ENCODE measurements at regions not wholly inside any gene's neighbourhood (a gene's known extent, or its start where the extent isn't known, plus 50 kb on each side); places are given as distances from the start of the nearest gene placed in this dataset.

DNA sequence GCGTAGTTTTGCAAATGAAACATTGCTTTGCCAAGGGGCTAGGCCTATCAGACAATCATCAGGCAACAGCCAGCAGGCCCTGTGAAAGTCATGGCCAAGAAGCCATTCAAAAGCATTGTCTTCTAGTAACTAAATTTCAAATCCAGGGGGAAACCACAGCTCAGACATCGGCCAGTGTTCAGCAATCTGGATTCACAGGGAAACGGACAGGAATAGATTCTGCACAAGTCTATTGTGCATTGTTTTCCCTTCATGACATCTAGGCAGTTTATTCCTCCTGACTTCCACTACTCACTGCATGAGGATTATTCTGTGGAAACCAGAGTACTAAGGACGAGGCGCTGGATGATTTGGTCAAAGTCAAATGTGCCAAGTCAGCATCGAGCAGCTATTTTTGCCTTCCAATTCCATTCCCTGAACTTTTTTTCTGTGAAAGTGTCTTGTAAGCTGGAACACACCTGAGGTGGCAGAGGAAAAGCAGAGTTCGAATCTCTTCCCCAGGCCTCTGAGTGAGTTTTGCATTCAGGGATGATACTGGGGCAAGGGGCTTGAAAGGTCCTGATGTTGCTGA, 75.4 kb downstream of the VCPKMT start:
- no peak for DNase-seq

DNA sequence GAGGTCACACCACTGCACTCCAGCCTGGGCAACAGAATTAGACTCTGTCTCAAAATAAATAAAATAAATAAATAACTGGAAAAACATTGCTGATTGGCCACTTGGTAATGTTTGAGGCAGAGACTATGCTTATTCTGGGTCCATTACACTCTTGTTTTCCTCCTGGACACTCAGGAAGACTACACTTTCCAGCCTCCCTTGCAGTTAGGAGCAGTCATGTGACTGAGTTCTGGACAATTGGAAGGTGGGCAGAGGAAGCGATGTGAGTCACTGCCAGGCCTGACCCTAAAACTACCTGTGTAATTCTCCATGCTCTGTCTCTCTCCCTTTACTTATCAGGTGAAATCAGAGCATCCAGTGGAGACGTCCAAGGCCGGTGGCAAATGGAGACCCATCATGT, 74.4 kb downstream of the VCPKMT start:
- DNase-seq: no peak

DNA sequence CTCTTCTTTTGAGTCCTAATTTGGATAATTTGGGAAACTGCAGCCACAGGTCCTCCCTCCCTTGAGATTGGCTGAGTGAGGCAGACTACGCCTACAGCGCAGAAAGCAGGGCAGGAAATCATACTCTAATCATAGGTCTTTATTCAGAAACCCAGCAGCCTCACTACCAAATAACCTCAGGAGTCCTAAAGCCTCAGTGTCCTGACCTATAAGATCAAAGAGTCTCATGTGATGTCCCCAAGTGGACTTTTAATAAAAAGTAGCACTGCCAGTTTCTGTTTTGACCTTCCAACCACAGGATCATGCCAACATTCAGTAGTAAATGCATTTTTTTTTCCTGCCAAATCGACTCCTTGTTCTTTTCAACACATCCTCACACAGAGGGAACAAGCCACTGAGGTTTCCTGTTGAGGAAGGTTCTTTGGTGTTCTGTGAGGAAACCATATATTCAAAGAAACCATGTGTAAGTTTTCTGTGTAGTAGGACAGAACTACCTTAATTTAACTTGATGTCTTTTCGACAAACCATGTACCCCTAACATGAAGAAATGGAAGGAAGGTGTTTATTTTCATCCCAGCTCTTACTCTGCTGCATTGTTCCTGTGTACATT, 72.2 kb downstream of the VCPKMT start:
- no peak for DNase-seq

GRCh38 chr14:50045039-50045711, 71.2 kb downstream of the VCPKMT start:
- peak; percentile 83 for DNase-seq

- DNase-seq: no peak
These were observed 70.5 kb downstream of the VCPKMT start for GRCh38 chr14:50045837-50046236.

- no peak for DNase-seq
These were observed 69.1 kb downstream of the VCPKMT start for GRCh38 chr14:50047274-50047676.

DNA sequence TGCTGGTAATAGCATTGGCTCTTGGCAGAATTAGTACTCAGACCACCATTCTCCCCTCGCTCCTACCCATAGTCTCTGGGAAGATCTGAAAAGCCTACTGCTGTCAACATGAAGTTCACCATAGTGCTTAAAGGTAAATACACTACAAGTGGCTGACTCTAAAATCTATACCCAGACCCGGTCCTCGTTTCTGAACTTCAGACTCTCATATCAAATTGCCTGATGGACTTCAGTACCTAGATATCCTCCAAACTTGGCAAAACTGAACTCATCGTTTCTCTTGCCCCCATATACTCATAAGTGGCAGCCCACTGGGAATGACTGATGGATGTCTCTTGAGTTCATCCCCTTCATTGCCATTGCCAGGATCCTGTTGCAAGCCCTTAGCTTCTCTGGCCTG, 67.3 kb downstream of the VCPKMT start:
- no peak for DNase-seq

DNA sequence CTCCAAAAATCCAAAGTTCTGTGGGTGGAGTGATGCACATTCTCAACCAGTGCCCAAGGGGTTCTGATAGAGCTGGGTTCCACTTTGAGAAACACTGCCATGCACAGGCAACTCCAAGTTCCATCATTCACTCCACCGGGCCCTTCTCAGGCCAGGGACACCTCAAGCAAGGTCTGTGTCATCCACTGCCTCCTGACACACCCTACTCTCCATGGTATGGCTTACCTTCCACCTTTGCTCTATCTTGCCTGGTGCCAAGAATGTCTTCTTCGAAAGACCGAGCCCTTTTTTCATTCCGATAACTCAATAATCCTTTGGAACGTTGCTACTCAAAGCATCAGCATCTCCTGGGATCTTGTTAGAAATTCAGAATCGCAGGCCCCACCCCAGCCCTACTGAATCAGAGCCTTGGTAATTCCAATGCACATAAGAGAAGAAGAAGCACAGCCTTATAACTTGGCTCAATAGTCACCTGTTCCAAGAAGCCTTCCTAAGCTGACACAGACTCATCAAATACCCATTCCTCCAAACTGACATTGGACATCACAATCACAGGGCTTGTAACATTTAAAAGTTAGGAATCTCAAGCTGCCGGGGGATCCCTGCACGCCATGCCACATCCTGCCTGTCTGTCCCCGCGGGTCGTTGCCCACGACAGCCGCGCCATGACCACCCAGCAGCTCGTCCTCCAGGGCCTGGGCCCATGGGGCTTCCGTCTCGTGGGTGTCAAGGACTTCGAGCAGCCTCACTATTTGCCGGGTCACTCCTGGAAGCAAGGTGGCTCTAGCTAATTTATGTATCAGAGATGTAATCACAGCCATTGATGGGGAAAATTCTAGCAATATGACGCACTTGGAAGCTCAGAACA, 66.4 kb downstream of the VCPKMT start:
- DNase-seq: no peak

GRCh38 chr14:50051106-50051505, 65.3 kb downstream of the VCPKMT start:
- DNase-seq: no peak

DNA sequence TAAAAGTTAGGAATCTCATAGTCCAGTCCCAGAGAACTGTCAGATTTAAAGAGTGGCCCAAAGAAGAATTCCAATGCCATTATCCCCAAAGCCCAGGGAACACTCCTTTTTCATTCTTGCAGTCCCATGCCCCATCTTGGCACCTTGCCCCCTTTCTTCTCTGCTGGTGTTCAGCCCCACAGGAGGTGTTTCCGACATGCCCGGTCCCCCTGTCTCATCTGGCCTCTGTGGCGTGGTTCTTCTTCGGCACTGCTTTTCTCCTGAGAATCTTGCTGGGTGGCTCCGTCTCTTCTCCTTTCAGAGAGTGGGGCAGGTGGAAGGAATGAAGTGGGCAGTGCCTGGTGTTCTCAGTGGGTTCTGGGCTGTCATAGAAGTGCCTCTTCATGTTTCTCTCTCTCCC, 64.7 kb downstream of the VCPKMT start:
- no peak for DNase-seq

- DNase-seq: no peak
These were observed 63.9 kb downstream of the VCPKMT start for GRCh38 chr14:50052517-50052916.

- DNase-seq: no peak
These were observed 62.4 kb downstream of the VCPKMT start for GRCh38 chr14:50053935-50054334.

DNA sequence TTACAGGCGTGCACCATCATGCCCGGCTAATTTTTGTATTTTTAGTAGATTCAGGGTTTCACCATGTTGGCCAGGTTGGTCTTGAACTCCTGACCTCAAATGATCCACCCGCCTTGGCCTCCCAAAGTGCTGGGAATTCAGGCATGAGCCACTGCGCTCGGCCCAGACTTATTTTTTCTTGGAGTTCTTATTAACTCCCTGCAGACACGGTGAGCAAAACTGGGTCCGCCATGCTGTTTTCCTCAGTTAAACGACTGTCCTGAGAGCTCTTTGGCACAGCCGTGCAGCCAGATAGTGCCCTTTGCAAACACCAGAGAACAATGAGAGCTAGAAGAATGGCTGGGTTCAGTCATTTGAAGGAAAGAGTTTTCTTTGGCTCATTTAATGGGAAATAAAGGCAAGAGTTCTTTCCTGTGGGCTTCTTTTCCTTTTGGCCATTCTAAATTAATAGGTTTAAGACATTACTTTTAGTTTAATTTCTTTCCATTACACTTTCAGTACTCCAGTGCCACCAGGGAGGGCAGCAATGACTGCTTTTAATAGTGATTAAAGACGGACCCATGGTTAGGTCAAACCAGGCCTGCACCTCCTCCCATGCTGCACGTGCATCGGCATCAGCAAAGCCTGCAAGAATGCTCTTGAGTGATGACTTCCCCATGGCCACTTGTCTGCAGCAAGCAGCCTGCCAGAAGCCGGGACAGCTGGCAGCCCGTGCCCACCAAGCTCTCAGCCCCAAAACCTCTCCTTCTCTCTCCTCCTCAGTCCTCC, 60.7 kb downstream of the VCPKMT start:
- DNase-seq: no peak

GRCh38 chr14:50056435-50056834, 59.9 kb downstream of the VCPKMT start:
- no peak for DNase-seq

DNA sequence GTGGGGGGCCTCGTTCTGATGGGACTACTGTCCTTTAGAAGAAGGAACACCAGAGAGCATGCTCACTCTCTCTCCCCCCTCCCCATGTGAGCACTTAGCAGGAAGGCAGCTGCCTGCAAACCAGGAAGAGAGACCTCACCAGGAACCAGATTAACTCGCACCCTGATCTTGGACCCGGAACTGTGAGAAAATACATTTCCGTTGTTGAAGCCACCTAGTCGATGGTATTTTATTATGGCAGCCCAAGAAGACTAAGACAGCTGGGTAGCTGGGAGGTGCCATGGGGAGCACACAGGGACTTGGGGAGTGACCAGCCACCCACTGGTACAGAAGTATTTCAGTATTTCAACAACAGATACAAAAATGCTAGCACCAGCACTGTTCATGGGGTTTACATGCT, 59.0 kb downstream of the VCPKMT start:
- no peak for DNase-seq

DNA sequence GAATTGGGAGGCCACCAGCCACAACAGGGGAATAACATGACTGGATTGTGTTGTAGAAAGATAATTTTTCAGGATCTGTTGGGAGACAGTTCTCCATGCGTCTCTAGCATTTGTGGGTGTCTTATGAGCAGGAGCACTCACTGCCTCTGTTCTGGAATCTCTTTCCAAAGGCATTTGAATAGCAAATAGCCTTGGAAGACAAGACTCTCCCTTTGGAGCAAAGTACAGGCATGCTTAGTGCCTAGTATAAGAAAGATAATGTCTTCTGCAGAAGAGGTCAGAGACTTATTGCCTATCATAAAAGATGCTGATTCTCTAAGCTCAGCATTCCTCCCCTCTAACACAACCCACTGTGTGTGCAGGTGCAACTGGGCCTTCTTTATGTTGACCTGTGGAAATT, 58.3 kb downstream of the VCPKMT start:
- no peak for DNase-seq
